Stimulated activated CD8-positive, alpha-beta memory T cell treated with anti-CD3 and anti-CD28 coated beads, Interleukin-7, amount 100 ng/mL, for 24 hours (primary cell): ENCODE measurements at regions not wholly inside any gene's neighbourhood (a gene's known extent, or its start where the extent isn't known, plus 50 kb on each side); places are given as distances from the start of the nearest gene placed in this dataset.
"Not testable (repeated sequence)": the region's sequence is repeated elsewhere in the genome, so short reads cannot be mapped to it uniquely, and the experiment has no call there.

Experiments
- DNase-seq: peaks from one replicate; pipeline ENCODE4 v3.0.0-alpha.2; 2020; ENCODE audit warnings: low read depth

- DNase-seq, result no peak
Measured at GRCh38 chr9:30160570-30160969, 2223.9 kb upstream of the ACO1 start.

DNA sequence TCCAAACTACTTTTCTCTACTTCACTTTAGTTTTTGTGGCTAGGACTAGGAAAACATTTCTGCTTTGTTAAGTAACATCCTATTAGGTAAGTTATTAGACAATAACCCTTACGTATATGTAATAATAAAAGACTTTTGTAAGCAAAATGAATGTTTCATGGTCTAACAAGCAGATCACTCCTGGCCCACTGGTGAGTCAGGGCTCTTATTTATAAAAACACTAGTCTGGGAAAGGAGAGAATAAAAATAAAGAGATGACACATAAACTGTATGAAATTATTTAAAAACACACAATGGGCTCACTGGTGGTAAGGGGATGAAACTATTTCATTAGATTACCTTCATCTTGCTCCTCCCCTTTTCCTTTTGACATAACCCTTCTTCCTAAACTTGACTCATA is 2212.2 kb upstream of the ACO1 start:
- no peak for DNase-seq

- no peak for DNase-seq
Measured at GRCh38 chr9:30178610-30179009, 2205.8 kb upstream of the ACO1 start.

DNA sequence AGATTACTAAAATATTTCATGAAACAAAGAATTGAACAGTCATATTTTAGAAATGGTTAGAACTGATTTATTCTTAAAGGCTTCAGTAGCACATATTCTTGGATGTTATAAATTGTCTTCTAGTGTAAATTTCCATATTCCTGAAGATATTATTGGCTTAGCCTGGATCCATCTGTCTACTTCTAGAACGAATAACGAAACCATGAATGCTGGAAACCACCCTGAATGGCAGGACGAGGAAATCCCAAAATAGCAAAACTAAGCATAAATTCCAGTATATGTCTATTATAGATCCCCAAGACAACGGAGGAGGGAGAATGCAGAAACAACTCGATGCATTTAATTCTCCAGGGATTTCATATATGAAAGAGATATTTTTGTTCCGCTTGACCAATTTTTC is 2191.0 kb upstream of the ACO1 start:
- no peak for DNase-seq

GRCh38 chr9:30196941-30197340 is 2187.5 kb upstream of the ACO1 start:
- DNase-seq, result no peak

- DNase-seq, result no peak
Measured at GRCh38 chr9:30197453-30197852, 2187.0 kb upstream of the ACO1 start.

GRCh38 chr9:30197954-30198353 is 2186.5 kb upstream of the ACO1 start:
- DNase-seq, result no peak

DNA sequence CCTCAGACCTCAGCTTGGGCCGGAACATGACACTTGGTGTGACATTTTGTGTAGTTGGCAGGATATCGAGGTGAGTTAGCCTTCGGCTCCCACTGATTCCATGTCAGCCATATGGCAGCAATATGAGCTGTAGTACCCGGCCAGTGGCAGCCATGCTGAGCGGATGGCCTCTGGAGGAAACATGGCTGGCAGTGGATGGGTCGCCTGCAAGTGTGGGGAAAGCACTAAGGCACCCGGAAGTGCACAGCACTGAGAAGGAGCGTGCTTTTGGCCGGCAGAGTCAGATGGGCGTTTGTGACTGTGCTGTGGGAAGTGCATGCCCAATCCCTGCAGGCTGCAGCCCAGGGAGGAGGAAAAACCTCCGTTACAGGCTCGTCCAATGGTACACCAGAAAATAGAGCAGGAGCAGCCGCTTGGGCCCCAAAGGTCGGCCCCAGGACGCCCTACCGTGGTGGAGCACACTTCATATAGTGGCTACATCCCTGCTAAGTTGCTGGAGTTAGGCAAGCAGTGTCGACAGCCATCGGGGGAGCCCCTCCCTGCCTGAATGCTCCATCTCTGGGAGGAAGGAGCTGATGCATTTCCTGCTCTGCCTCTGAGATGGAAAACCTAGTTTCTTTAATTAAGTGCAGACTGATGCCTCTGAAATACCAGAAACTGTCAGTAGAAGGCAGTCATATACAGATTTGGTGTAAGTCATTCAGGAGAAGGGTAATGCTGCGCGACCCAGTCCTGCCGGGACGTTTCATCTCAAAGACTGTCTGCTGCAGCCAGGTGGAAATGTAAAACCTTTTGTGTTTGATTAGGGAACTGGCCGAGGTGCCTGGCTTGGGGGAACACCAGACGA is 2185.8 kb upstream of the ACO1 start:
- no peak for DNase-seq

DNA sequence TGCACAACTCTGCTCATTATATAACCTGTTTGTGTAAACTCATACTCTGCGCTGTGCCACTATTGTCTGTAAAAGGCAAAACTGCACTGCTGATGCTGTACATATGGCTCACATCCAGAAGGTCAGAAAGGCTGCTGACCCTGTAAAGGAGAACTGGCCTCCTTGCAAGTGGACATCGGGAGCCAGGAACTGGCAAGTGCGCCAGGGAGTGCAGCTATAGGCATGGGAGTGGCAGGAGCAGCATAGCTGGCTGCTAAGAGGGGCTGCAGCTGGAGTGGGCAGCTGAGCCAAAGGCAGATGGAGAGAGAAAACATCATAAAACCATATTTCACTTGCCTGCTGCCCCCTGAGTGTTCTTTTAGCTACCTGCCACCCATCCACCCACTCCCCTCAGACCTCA is 2183.4 kb upstream of the ACO1 start:
- no peak for DNase-seq

DNA sequence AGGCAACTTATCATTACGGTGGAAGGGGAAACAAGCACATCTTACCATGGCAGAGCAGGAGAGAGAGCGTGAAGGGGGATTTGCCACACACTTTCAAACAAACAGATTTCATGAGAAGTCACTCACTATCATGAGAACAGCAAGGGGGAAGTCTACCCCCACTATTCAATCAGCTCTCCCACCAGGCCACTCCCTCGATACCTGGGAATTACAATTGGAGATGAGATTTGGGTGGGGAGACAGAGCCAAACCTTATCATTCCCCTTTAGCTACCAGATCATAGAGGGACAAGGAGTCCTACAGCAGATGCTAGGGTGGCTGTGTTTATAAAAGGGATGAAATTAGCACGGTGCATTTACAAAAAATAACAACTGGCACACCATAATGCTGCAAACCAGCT is 2149.4 kb upstream of the ACO1 start:
- no peak for DNase-seq

DNA sequence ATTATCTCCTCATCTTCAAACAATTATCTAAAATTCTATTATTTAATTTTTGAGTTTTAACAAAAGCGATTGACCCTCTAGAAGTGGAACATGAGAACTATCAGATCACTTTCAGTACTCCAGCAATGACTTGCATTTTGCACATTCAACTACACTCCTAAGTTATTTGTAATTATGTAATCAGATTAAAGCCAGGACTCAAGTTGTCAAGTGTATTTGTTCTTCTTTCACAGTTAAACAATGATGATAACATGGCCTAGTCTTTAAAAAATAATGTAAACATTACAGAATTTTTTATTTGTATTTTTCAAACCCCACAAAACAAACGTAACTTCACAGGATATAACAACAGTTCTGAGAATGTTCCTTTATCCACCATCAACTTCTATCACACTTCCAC is 2148.9 kb upstream of the ACO1 start:
- DNase-seq, result no peak

- DNase-seq, result no peak
Measured at GRCh38 chr9:30239878-30240277, 2144.6 kb upstream of the ACO1 start.

DNA sequence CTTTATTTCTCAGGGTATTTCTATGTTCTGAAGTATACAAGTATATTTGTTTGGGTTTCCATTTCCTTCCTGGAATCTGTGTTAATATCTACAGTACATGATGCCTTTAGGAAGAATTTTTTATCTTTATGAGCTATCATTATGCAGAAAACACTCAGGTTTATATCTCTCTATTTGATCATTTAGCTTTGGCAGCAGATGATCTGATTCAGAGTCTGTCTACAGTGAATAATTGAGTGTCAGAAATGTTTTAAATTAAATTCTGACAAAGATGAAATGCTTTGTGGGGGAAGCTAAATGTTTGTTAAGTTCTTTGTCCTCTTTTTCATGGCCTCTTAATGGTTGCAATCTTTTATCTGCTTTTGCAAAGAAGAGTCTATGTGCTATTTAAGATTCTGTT is 2141.0 kb upstream of the ACO1 start:
- DNase-seq, result no peak

DNA sequence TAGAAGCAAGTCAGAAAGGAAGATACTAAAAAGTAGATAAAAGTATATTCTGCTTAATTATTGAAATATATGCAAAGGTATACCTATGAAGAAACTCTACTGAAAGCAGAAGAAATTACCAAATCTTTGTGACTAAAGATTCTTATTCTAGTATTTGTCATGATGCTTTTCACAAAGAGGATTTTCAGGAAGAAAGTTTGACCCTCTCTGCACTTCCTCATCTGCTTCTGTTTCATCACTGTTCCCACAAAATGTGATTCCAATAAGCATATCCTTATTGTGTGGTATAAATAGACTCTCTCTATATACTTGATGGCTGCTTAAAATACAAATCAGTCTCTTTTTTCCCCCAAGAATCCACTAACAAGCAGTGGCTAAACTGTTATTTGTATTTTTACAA is 2139.6 kb upstream of the ACO1 start:
- no peak for DNase-seq

DNA sequence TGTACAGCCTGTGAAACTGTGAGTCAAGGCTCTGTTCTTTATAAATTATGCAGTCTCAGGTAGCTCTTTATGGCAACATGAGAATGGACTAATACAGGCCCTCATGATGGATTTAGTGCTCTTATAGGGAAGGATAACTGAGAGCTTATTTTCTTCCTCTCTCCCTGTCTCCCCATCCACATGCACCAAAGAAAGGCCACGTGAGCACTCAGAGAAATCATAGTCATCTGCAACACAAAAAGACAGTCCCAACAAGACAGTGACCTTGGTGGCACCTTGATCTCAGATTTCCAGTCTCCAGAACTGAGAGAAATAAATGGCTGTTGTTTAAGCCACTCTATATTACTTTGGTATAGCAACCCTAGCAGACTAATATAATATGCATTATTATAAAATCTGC is 2133.6 kb upstream of the ACO1 start:
- DNase-seq, result no peak

GRCh38 chr9:30258094-30258493 is 2126.3 kb upstream of the ACO1 start:
- no peak for DNase-seq

- DNase-seq, result no peak
Measured at GRCh38 chr9:30280229-30280900, 2104.1 kb upstream of the ACO1 start.

DNA sequence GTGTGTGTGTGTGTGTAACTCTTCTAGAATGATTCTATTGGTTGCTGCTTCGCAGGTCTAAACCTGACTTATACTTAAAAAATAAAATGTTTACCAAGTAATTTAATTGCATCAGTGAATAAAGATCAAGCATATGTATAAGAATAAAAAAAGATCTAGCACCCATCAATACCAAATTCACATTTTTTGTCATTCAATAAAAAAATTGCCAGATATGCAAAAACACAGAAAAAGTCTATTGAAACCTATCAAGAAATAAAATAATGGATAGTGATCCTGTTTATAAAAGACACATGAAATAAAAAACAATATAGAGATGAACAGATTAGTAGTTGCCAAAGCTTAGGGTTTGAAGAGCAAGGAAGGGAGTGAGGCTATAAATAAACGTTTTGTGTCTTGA is 2095.0 kb upstream of the ACO1 start:
- no peak for DNase-seq

GRCh38 chr9:30292026-30292425 is 2092.4 kb upstream of the ACO1 start:
- DNase-seq, result not testable (repeated sequence)

- no peak for DNase-seq
Measured at GRCh38 chr9:30293231-30293630, 2091.2 kb upstream of the ACO1 start.

DNA sequence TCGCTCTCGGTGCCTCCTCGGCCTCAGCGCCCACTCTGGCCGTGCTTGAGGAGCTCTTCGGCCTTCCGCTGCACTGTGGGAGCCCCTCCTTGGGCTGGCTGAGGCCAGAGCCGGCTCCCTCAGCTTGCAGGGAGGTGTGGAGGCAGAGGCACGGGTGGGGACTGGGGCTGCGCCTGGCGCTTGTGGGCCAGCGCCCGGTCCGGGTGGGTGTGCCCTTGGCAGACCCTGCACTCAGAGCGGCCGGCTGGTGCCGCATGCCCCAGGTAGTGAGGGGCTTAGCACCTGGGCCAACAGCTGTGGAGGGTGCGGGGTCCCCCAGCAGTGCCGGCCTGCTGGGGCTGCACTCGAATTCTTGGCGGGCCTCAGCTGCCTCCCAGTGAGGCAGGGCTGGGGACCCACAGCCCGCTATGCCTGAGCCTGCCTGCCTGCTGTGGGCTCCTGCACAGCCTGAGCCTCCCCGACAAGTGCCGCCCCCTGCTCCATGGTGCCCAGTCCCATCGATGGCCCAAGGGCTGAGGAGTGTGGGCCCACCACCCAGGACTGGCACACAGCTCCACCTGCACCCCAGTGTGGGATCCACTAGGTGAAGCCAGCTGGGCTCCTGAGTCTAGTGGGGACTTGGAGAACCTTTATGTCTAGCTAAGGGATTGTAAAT is 2085.2 kb upstream of the ACO1 start:
- DNase-seq, result no peak

- DNase-seq, result no peak
Measured at GRCh38 chr9:30301271-30301963, 2083.0 kb upstream of the ACO1 start.

DNA sequence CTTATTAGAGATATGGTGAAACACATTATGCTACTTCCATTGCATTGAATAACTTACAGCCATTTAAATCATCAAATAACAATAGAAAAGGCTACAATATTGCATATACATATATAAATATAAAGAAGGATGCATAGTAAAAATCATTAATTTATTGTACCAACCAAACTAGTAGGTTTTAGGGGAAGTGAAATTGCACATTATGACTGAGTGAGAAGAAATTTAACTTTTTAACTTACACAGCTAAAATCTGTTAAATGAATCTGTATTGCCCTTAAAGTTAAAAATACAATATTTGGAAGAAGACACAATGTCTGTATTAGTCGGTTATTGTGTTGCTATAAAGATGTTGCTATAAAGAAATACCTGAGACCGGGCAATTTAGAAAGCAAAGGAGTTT is 2073.7 kb upstream of the ACO1 start:
- DNase-seq, result no peak
